ENCODE measurements at regions not wholly inside any gene's neighbourhood (a gene's known extent, or its start where the extent isn't known, plus 50 kb on each side); places are given as distances from the start of the nearest gene placed in this dataset.

- TF ChIP-seq CTCF (IDR thresholded peaks at IDR 0.05) = no peak
- no peak for TF ChIP-seq POLR2A (IDR thresholded peaks at IDR 0.05)
- no peak for TF ChIP-seq POLR2AphosphoS5 (IDR thresholded peaks at IDR 0.05)
Observed at GRCh38 chr21:35974775-35975174, 85.6 kb downstream of the SETD4 start.

Measured in upper lobe of left lung (tissue), 4 donors.